Esophagus squamous epithelium (tissue), 5 donors: ENCODE measurements at regions not wholly inside any gene's neighbourhood (a gene's known extent, or its start where the extent isn't known, plus 50 kb on each side); places are given as distances from the start of the nearest gene placed in this dataset.

Experiments used
- DNase-seq: peaks from one replicate; lab custom pipeline; 2025; lab: John Stamatoyannopoulos, UW
- H3K27ac ChIP-seq, 4 donors: fragments of 200-600 bp; sonication (generic); one replicate each; pipeline ENCODE4 v1.5.1; 2016 to 2019; ENCODE audit warnings: mild to moderate bottlenecking in 1 of 4
- H3K27me3 ChIP-seq, 4 donors: fragments of 200-600 bp; sonication (generic); 1 replicate in 3 of 4; 2 replicates in 1 of 4; pipeline versions ENCODE4 v1.5.1 to v1.6.0; 2017 to 2021; ENCODE audit warnings: antibody characterized with exemption in 1 of 4
- H3K36me3 ChIP-seq, 3 donors: fragments of 200-600 bp; sonication (generic); one replicate each; pipeline ENCODE4 v1.5.1; 2016 to 2019
- H3K4me1 ChIP-seq, 3 donors: fragments of 200-600 bp; sonication (generic); one replicate each; pipeline ENCODE4 v1.5.1; 2017 to 2019
- H3K4me3 ChIP-seq, 4 donors: fragments of 200-600 bp; sonication (generic); 1 replicate in 3 of 4; 2 replicates in 1 of 4; pipeline ENCODE4 v1.5.1; 2016 to 2019; ENCODE audit warnings: mild to moderate bottlenecking in 2 of 4, moderate library complexity in 1 of 4
- H3K9me3 ChIP-seq, 3 donors: fragments of 200-600 bp; sonication (generic); one replicate each; pipeline ENCODE4 v1.5.1; 2016 to 2019
- POLR2A ChIP-seq, 4 donors: fragments of 450-650 bp; IDR thresholded peaks; one replicate each; pipeline ENCODE4 v1.6.1; 2017; ENCODE audit warnings: antibody characterized with exemption in 4 of 4, mild to moderate bottlenecking in 4 of 4, moderate library complexity in 3 of 4
- WGBS, 2 donors: methylation state at CpG; one replicate each; pipeline ENCODE4 v1.1.5; 2018; 5-methylcytosine and 5-hydroxymethylcytosine counted together
- intact Hi-C: fragments of 100-400 bp; cut with DNase I; formaldehyde crosslinking; loops from one replicate; pipeline ENCODE4 v1.15.0; 2022
- TF ChIP-seq, protein P1 (sequence below), 6 experiments: fragments of 450-650 bp in 4 of 6; fragments of 200-600 bp in 2 of 6; sonication (generic) in 2 of 6; IDR thresholded peaks; one replicate each; pipeline ENCODE4 v1.5.1; 2016 to 2019; ENCODE audit warnings: antibody characterized with exemption in 6 of 6, mild to moderate bottlenecking in 4 of 6, moderate library complexity in 4 of 6
- donor health status: DM: yes; HTN: yes; CAD: no.

DNA sequence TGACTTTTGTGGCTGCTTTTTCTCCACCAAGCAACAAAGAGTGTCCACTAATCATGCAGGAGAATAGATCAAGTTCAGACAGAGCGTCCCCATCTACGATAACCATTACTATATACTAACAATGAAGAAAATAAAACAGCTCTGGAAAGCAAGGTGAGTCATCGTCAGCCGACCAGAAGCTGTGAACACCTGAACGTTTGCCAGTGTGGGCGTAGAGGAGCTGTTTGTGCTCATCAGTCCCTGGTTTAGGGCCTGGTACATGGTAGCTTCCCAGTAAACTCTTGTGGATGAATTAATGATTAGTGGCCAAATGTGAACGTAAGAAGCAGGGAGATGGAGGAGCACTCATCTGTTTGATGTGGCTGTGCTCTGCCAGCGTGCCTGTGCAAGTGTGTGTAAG is 180.7 kb downstream of the EVX1 start:
- Histone ChIP-seq H3K9me3 (no peaks in the 10 kb centered on the region), H3K4me3 (no peak overlapping the region), H3K36me3 (no peaks in the 10 kb centered on the region), H3K27me3 (peaks cover 0 to 12% (median 0%) of the 10 kb centered on the region in 4 donors), H3K27ac (no peak overlapping the region), H3K4me1 (peaks cover 0 to 16% (median 5%) of the 10 kb centered on the region in 3 donors)
- intact Hi-C loops = no loop called here
- DNase-seq = no peak
- TF ChIP-seq, protein P1, sequence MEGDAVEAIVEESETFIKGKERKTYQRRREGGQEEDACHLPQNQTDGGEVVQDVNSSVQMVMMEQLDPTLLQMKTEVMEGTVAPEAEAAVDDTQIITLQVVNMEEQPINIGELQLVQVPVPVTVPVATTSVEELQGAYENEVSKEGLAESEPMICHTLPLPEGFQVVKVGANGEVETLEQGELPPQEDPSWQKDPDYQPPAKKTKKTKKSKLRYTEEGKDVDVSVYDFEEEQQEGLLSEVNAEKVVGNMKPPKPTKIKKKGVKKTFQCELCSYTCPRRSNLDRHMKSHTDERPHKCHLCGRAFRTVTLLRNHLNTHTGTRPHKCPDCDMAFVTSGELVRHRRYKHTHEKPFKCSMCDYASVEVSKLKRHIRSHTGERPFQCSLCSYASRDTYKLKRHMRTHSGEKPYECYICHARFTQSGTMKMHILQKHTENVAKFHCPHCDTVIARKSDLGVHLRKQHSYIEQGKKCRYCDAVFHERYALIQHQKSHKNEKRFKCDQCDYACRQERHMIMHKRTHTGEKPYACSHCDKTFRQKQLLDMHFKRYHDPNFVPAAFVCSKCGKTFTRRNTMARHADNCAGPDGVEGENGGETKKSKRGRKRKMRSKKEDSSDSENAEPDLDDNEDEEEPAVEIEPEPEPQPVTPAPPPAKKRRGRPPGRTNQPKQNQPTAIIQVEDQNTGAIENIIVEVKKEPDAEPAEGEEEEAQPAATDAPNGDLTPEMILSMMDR (IDR thresholded peaks at IDR 0.05) = no peak
- no peak for TF ChIP-seq POLR2A (IDR thresholded peaks at IDR 0.05)
- WGBS, 2 donors = 36 to 55% methylated on average over 6 to 8 of the region's 8 CpGs

GRCh38 chr7:27423821-27424220 is 181.2 kb downstream of the EVX1 start:
- Histone ChIP-seq H3K4me3 (no peak overlapping the region), H3K27me3 (peaks cover 0 to 12% (median 0%) of the 10 kb centered on the region in 4 donors), H3K4me1 (peaks cover 0 to 16% (median 5%) of the 10 kb centered on the region in 3 donors), H3K27ac (no peak overlapping the region), H3K36me3 (no peaks in the 10 kb centered on the region), H3K9me3 (no peaks in the 10 kb centered on the region)
- intact Hi-C loops = no loop called here
- no peak for TF ChIP-seq POLR2A (IDR thresholded peaks at IDR 0.05)
- TF ChIP-seq, protein P1 (IDR thresholded peaks at IDR 0.05) = no peak
- WGBS, 2 donors = 89 to 91% methylated on average over 1 to 10 of the region's 10 CpGs
- DNase-seq = no peak

DNA sequence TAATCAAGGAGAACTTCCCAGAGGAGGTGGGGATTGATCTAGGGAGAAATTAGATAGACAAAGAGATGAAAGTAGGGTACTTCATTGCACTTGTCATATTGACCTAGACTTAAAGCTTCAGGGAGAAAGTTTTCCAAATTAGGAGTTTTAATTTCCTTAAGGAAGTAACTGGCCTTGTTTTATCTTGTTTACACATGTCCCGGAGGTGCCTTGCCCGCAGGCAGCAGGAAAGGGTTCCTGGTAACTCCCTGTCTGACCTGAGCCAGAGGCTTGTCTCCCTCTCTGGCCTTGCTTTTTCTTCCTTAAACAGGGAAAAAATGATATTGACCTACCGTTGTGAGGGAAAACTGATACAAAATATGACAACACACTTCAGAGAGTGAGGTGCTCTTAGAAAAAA is 181.6 kb downstream of the EVX1 start:
- 19 to 36% methylated on average over 2 to 3 of the region's 3 CpGs for WGBS, 2 donors
- TF ChIP-seq POLR2A (IDR thresholded peaks at IDR 0.05) = no peak
- TF ChIP-seq, protein P1 (IDR thresholded peaks at IDR 0.05) = no peak
- no peak overlapping the region for H3K27ac ChIP-seq
- no peak for DNase-seq
- intact Hi-C loops = no loop called here
- peaks cover 0 to 16% (median 5%) of the 10 kb centered on the region in 3 donors for H3K4me1 ChIP-seq
- no peaks in the 10 kb centered on the region for H3K36me3 ChIP-seq
- peaks cover 0 to 12% (median 0%) of the 10 kb centered on the region in 4 donors for H3K27me3 ChIP-seq
- H3K4me3 ChIP-seq = no peak overlapping the region
- no peaks in the 10 kb centered on the region for H3K9me3 ChIP-seq

DNA sequence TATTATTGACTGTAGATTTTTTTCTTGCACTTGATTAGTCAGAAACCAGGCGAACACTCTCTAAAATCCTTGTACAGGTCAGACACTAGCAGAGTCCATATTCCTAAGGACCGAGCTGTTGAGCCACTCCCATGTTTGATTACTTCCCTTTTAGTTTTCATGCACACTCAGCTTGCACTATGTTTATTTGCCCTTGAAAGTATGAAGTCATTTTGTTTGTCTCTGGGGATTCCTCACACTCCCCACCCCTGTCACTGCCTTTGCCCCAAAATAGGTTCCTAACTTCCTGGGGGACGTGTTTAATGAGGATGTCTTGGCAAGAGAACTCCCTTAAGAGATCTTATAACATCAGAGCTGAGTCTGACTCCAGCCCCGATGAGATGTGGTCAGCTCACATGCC is 182.1 kb downstream of the EVX1 start:
- WGBS, 2 donors = 26 to 64% methylated on average over 2 to 3 of the region's 4 CpGs
- no peak for DNase-seq
- no peaks in the 10 kb centered on the region for H3K9me3 ChIP-seq
- no peaks in the 10 kb centered on the region for H3K36me3 ChIP-seq
- intact Hi-C loops = no loop called here
- no peak for TF ChIP-seq POLR2A (IDR thresholded peaks at IDR 0.05)
- TF ChIP-seq, protein P1 (IDR thresholded peaks at IDR 0.05) = no peak
- H3K27ac ChIP-seq = no peak overlapping the region
- H3K27me3 ChIP-seq = peaks cover 0 to 12% (median 0%) of the 10 kb centered on the region in 4 donors
- H3K4me3 ChIP-seq = no peak overlapping the region
- H3K4me1 ChIP-seq = peaks cover 0 to 16% (median 5%) of the 10 kb centered on the region in 3 donors

DNA sequence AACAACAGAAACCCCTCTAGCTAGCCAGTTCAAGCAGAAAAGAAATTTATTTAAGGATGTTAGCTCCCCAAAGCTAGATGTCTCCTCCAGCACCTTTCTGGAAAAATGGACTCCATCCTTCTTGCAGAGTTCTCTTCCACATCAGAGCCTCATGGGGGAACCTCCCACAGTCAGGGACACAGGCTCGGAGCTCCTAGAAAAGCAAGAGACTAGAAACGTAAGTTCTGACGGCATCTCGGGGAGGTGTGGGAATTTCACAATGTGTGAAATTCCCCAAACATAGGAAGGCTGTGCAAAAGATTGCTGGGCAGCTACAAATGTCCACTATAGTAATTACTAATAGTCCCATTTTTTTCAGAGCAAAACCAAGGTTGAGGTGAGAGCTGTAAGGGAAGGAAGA is 184.8 kb downstream of the EVX1 start:
- no peaks in the 10 kb centered on the region for H3K9me3 ChIP-seq
- intact Hi-C loops = no loop called here
- no peaks in the 10 kb centered on the region for H3K36me3 ChIP-seq
- 72 to 95% methylated on average over 3 of the region's 4 CpGs for WGBS, 2 donors
- peaks cover 0 to 12% (median 0%) of the 10 kb centered on the region in 4 donors for H3K27me3 ChIP-seq
- H3K4me1 ChIP-seq = peaks cover 0 to 16% (median 5%) of the 10 kb centered on the region in 3 donors
- no peak overlapping the region for H3K4me3 ChIP-seq
- TF ChIP-seq, protein P1 (IDR thresholded peaks at IDR 0.05) = no peak
- no peak for TF ChIP-seq POLR2A (IDR thresholded peaks at IDR 0.05)
- no peak for DNase-seq
- no peak overlapping the region for H3K27ac ChIP-seq
